Left ventricle myocardium superior (tissue), 1 donor: ENCODE measurements at regions not wholly inside any gene's neighbourhood (a gene's known extent, or its start where the extent isn't known, plus 50 kb on each side); places are given as distances from the start of the nearest gene placed in this dataset.

ENCODE experiments used
- ATAC-seq: fragments of 200-7000 bp; cut with Tn5 transposase; one replicate; pipeline ENCODE4 v1.9.1; 2020; ENCODE audit warnings: mild to moderate bottlenecking, moderate library complexity
- DNase-seq: peaks from one replicate; pipeline ENCODE4 v3.0.0-alpha.2; 2020
- intact Hi-C: fragments of 100-400 bp; cut with micrococcal nuclease; formaldehyde crosslinking; loops from one replicate; pipeline ENCODE4 v1.11.0; 2022
- donor health status: DM: no; HTN: yes; CAD: no; lungs with severe emphysema.

GRCh38 chr2:129658430-129658829 is 321.0 kb upstream of the RAB6C start:
- DNase-seq (no peak), ATAC-seq (no peak)
- intact Hi-C loops, result no loop called here

DNA sequence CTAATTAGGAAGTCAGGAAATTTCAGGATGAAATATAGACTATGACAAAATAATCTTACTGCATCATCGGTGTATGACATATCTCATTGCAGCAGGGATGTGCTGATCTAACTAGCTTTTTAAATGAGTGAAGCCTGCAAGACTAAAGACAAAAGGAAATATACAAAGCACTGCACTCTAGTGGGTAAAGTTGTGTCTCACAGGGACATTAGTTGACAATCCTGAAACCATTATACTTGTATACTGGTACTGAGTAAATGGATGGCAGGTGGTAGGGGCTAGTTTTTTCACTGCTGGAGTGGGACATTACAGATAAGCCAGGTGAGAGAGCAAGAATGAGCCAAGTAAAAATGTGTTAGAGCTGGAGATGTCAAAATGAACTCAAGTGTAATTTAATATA is 317.5 kb upstream of the RAB6C start:
- ATAC-seq (no peak), DNase-seq (no peak)
- intact Hi-C loops, result no loop called here

DNA sequence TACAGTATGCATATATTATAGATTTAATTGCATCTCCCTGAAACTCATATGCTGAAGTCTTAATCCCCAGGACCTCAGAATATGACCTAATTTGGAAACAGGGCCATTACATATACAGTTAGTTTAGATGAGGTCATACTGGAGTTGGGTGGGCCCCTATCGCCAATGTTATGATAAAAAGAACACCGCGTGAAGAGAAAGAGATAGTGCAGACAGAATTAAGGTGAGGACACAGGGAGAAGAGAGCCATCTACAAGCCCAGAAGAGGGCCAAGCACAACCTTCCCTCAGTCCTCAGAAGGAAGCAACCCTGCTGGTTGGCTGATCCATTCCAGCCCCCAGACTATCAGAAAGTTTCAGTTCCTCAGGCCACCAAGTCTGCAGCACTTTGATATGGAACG is 311.9 kb upstream of the RAB6C start:
- DNase-seq (no peak), ATAC-seq (no peak)
- intact Hi-C loops, result no loop called here

- DNase-seq (no peak), ATAC-seq (no peak)
- intact Hi-C loops, result no loop called here
These were observed 306.9 kb upstream of the RAB6C start for GRCh38 chr2:129672521-129672920.

DNA sequence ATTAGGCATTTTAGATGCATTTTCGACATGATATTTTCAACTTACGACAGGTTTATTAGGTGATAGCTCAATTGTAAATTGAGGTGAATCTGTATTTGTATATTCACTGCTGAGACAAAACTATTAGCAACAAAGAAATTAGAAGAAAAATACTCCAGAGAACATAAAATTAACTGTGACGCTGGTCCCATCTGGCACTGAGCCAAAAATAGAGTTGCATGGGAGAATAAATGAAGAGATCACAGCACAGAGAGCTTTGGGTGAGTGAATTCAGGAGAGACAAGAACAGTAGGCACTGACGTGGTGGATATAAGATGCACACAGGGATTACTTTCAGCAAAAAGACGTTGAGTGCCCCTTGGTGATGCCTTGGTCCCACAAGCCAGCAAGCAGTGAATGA is 306.2 kb upstream of the RAB6C start:
- no peak for ATAC-seq
- DNase-seq, result no peak
- intact Hi-C loops, result no loop called here

DNA sequence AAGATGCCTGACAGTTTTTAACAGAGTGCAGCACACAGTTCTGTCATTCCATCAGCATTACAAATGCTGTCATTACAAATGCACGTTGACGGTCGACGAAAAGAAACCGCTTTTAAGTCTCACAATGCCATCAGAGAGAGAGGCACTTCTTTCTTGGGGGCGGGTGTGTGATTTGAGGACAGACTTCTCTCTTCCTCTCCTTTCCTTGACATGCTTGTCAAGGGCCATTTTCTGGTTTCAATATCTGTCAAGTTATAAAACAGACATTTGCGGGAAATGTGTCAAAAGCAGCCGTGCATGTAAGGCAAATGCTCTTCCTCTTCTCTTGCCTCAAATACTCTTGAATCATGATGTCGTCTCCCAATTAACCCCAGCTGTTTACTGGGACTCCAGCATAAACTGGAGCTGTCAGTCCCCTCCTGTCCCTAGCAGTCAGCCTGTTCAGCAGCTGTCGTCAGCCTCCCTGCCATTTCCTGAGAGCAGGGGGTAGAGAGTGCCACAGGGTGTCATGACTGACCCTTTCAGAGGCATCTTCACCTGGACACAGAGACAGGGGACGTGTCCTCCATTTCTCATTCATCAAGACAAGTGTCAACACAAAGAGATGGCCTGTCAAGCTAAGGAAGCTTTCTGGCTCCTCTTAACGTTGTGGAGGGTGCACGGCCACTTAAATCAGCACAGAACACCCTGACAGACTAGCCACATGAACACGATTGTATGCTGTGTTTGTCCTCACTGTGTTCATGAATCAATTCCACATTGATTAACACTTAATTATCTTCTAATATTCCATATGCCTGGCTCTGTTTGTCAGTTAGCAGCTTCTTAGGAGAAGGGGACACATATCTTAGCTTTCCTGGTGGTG is 305.4 kb upstream of the RAB6C start:
- DNase-seq (no peak), ATAC-seq (no peak)
- intact Hi-C loops, result no loop called here

DNA sequence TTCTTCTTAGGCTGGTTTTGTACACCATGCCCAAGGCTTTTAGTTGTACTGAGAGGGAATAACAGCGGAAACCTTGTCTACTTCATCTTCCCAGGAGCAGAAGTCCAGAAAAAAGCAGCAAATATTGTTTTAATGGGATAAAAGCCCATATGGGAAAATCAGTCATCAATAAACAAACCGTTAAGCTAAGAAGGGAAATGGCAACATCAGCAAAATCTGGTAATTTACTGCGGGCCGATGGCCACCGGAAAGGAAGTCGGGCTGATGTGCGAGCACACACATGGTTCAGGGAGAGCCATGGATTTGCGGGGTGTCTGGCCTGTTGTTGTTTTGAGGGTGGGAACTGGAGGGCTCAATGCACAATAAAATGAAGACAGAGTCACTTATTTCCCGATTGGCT is 300.7 kb upstream of the RAB6C start:
- ATAC-seq, result no peak
- intact Hi-C loops, result no loop called here
- DNase-seq, result no peak

DNA sequence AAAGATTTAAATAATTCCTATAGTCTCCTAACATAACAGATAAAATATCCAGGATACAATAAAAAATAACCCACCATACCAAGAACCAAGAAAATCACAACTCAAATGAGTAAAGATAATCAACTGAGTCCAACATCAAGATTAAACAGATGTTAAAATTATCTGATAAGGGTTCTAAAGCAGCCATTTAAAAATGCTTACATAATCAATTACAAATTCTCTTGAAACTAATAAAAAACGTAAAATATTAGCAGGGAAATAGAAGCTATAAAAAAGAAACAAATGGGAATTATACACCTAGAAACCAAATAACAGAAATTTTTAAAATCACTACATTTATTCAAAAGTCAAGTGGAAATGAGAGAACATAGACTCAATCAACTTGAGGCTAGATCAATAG is 297.7 kb upstream of the RAB6C start:
- ATAC-seq (no peak), DNase-seq (no peak)
- intact Hi-C loops, result no loop called here

DNA sequence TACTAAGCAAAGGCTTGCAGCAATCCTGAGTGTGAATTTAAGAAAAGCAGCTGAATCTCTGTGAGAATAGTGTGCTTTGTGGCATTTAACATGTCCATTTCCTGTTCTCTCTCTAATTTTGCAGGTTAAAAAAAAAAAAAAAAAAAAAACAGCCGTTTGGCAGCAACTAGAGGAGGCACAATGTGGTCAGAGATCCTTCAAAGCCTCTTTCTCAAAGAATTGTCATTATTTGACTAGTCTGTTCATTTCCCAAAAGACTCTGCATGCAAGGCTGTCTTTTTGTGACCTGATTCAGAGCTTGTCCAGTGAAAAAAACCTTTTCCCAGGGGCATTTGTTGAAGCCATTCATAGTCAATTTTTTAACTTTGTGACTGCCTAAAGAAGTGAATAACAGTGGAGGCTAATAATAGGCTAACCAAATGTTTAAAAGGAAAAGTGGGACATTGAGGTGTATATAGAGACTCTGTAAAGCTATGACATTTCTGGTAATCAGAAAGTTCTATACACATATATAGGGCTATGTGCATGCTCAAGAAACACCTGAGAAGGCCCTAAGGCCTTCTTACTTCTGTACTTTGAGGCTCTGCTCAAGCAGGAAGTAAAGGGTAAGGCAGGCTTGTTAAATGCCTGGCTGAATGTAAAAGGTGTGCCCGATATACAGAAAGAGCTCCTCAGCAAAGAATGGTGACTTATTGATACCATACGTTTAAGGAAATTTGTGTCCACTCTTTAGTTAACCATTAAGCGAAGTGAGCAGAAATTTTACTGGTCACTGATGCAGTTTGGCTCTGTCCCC is 289.6 kb upstream of the RAB6C start:
- intact Hi-C loops, result no loop called here
- DNase-seq (no peak), ATAC-seq (no peak)

- ATAC-seq, result no peak
- intact Hi-C loops, result no loop called here
- DNase-seq, result no peak
These were observed 284.0 kb upstream of the RAB6C start for GRCh38 chr2:129695496-129695895.

GRCh38 chr2:129698593-129698992 is 280.9 kb upstream of the RAB6C start:
- DNase-seq (no peak), ATAC-seq (no peak)
- intact Hi-C loops, result no loop called here

- intact Hi-C loops, result no loop called here
- ATAC-seq (no peak), DNase-seq (no peak)
These were observed 279.5 kb upstream of the RAB6C start for GRCh38 chr2:129699781-129700573.

DNA sequence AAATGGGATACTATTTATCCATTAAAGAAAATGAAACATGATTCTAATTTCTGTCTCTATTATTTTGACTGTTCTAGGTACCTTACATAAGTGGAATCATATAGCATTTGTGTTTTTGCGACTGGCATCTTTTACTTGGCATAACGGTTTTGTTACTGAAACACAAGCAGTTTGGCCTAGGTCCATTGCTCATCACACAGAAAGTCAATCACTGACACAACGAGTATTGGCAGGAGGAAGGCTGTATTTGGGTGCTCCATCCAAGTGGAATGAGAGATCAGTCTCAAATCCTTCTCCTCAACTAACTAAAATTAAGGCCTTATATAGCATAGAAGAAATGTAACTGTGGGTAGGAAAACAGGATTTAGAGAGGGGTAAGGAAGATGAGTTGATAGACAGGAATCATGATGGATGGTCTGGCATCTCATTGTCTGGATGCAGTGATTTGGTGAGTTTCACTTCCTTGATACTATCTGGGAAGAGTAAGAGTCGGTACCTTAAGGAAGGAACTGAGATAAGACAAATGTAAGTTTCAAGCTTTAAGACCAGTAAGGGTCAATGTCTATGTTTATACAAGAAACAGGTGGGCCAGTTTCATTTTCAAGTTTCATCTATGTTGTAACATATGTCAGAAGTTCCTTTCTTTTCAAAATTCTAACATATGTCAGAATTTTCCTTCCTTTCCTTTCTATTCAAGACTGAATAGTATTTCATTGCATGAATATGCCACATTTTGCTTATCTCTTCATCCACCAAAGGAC is 276.9 kb upstream of the RAB6C start:
- intact Hi-C loops, result no loop called here
- DNase-seq (no peak), ATAC-seq (no peak)

GRCh38 chr2:129705085-129705484 is 274.4 kb upstream of the RAB6C start:
- intact Hi-C loops, result no loop called here
- DNase-seq, result no peak
- ATAC-seq, result no peak

DNA sequence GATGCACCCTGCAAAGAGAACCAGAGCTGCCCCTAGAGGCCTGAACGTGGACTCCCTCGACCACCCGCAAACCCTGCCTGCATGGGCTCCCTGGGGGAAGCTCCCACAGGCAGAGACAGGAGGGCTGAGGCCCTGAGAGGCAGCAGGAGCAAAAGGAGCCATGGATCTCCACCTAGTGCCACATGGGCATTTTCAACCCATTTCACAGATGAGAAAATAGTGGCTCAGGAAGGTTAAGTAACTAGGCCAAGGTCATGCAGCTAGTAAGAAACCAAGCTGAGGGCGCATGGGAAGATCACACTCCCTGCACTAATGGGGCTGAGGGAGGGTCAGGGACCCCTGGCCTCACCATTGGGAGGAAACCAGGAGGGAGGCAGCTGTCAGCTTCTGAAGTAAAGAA is 271.7 kb upstream of the RAB6C start:
- DNase-seq (no peak), ATAC-seq (no peak)
- intact Hi-C loops, result no loop called here

- no peak for ATAC-seq
These were observed 271.1 kb upstream of the RAB6C start for GRCh38 chr2:129708221-129708967.

GRCh38 chr2:129709001-129709955 is 270.2 kb upstream of the RAB6C start:
- intact Hi-C loops, result no loop called here
- DNase-seq (no peak), ATAC-seq (no peak)

More at GRCh38 chr2:129708221-129708967, 271.1 kb upstream of the RAB6C start:
- intact Hi-C loops, result no loop called here
- DNase-seq, result no peak
